ENCODE measurements at regions not wholly inside any gene's neighbourhood (a gene's known extent, or its start where the extent isn't known, plus 50 kb on each side); places are given as distances from the start of the nearest gene placed in this dataset.

DNA sequence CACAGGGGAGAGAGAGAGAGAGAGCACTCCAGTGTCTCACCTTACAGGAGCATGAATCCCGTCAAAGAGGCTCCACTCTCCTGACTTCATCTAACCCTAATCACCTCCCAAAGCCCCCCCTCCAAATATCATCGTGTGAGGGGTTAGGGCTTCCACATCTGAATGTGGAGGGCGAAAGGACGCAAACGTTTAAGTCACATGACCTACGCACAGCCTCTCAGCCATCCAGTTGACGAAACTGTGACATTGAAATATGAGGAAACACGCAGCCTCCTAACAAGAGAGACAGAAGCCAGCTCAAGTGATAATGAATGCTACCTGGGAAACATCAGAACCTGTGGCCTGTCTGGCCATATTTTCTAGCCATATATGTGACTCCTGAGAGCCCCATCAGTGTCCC is 63.7 kb downstream of the MATN1 start:
- TF ChIP-seq, protein P1, sequence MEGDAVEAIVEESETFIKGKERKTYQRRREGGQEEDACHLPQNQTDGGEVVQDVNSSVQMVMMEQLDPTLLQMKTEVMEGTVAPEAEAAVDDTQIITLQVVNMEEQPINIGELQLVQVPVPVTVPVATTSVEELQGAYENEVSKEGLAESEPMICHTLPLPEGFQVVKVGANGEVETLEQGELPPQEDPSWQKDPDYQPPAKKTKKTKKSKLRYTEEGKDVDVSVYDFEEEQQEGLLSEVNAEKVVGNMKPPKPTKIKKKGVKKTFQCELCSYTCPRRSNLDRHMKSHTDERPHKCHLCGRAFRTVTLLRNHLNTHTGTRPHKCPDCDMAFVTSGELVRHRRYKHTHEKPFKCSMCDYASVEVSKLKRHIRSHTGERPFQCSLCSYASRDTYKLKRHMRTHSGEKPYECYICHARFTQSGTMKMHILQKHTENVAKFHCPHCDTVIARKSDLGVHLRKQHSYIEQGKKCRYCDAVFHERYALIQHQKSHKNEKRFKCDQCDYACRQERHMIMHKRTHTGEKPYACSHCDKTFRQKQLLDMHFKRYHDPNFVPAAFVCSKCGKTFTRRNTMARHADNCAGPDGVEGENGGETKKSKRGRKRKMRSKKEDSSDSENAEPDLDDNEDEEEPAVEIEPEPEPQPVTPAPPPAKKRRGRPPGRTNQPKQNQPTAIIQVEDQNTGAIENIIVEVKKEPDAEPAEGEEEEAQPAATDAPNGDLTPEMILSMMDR (conservative IDR thresholded peaks at IDR 0.05; ENCODE audit: low read length) = no peak
- TF ChIP-seq EZH2phosphoT487 (IDR thresholded peaks at IDR 0.05; ENCODE audit: borderline replicate concordance) = no peak
